ENCODE measurements at regions not wholly inside any gene's neighbourhood (a gene's known extent, or its start where the extent isn't known, plus 50 kb on each side); places are given as distances from the start of the nearest gene placed in this dataset.
"Not testable (repeated sequence)": the region's sequence is repeated elsewhere in the genome, so short reads cannot be mapped to it uniquely, and the experiment has no call there.

GRCh38 chr6:149140137-149140909 lies 177.2 kb upstream of the TAB2 start:
- Mint-ChIP-seq H3K4me3 (peak overlapping the region; percentile 75 to 80), H3K4me1 (peaks cover 45% of the 10 kb centered on the region), H3K27ac (peak overlapping the region; percentile 97), H3K9me3 (peaks cover 0 to 11% of the 10 kb centered on the region in 2 donors), H3K27me3 (no peaks in the 10 kb centered on the region)
- ATAC-seq (peak; percentile 97), DNase-seq (peak; percentile 72 to 93)

- Mint-ChIP-seq H3K27me3 (no peaks in the 10 kb centered on the region), H3K4me1 (peaks cover 45% of the 10 kb centered on the region), H3K4me3 (peak overlapping the region; percentile 75 to 80), H3K9me3 (peaks cover 2 to 15% of the 10 kb centered on the region in 2 donors), H3K27ac (peak overlapping the region; percentile 97)
- peak; percentile 75 for ATAC-seq
- DNase-seq, result peak in 1 of 2 donors; percentile 31
These were observed 176.6 kb upstream of the TAB2 start for GRCh38 chr6:149140910-149141290.

GRCh38 chr6:149142924-149143429 lies 174.5 kb upstream of the TAB2 start:
- H3K4me1 Mint-ChIP-seq, result peaks cover 60% of the 10 kb centered on the region
- H3K4me3 Mint-ChIP-seq, result no peak overlapping the region
- peaks cover 6 to 23% of the 10 kb centered on the region in 2 donors for H3K9me3 Mint-ChIP-seq
- H3K27ac Mint-ChIP-seq, result no peak overlapping the region
- no peaks in the 10 kb centered on the region for H3K27me3 Mint-ChIP-seq
- DNase-seq (no peak), ATAC-seq (no peak)

- peaks cover 20 to 35% of the 10 kb centered on the region in 2 donors for H3K9me3 Mint-ChIP-seq
- H3K27ac Mint-ChIP-seq, result peak overlapping the region in 1 of 2 donors; percentile 92
- ATAC-seq, H3K27me3 Mint-ChIP-seq, DNase-seq, H3K4me3 Mint-ChIP-seq: not testable (repeated sequence)
- H3K4me1 Mint-ChIP-seq, result peaks cover 66% of the 10 kb centered on the region
These were observed 171.7 kb upstream of the TAB2 start for GRCh38 chr6:149145800-149146199.

GRCh38 chr6:149147195-149147594 lies 170.3 kb upstream of the TAB2 start:
- peak overlapping the region in 1 of 2 donors; percentile 69 for H3K4me3 Mint-ChIP-seq

GRCh38 chr6:149147938-149148718 lies 169.4 kb upstream of the TAB2 start:
- H3K4me3 Mint-ChIP-seq, result peak overlapping the region; percentile 56 to 58
- ATAC-seq, result peak; percentile 87
- no peaks in the 10 kb centered on the region for H3K27me3 Mint-ChIP-seq
- H3K9me3 Mint-ChIP-seq, result peaks cover 27 to 41% of the 10 kb centered on the region in 2 donors
- H3K27ac Mint-ChIP-seq, result peak overlapping the region; percentile 10 to 73
- H3K4me1 Mint-ChIP-seq, result peaks cover 68% of the 10 kb centered on the region
- DNase-seq, result peak in 1 of 2 donors; percentile 36

More at GRCh38 chr6:149147195-149147594, 170.3 kb upstream of the TAB2 start:
- Mint-ChIP-seq H3K9me3 (peaks cover 27 to 41% of the 10 kb centered on the region in 2 donors), H3K27me3 (no peaks in the 10 kb centered on the region), H3K27ac (peak overlapping the region in 1 of 2 donors; percentile 88), H3K4me1 (peaks cover 62% of the 10 kb centered on the region)
- ATAC-seq (no peak), DNase-seq (no peak)

- Mint-ChIP-seq H3K4me1 (peaks cover 84% of the 10 kb centered on the region), H3K4me3 (no peak overlapping the region), H3K27me3 (no peaks in the 10 kb centered on the region)
These were observed 167.9 kb upstream of the TAB2 start for GRCh38 chr6:149149653-149150052.

GRCh38 chr6:149150301-149150700 lies 167.2 kb upstream of the TAB2 start:
- H3K4me1 Mint-ChIP-seq, result peaks cover 86% of the 10 kb centered on the region
- no peak overlapping the region for H3K27ac Mint-ChIP-seq
- H3K27me3 Mint-ChIP-seq, result no peaks in the 10 kb centered on the region
- peaks cover 36 to 38% of the 10 kb centered on the region in 2 donors for H3K9me3 Mint-ChIP-seq
- peak overlapping the region in 1 of 2 donors; percentile 55 for H3K4me3 Mint-ChIP-seq
- ATAC-seq (no peak), DNase-seq (no peak)

More at GRCh38 chr6:149149653-149150052, 167.9 kb upstream of the TAB2 start:
- Mint-ChIP-seq H3K9me3 (peaks cover 32 to 37% of the 10 kb centered on the region in 2 donors), H3K27ac (peak overlapping the region in 1 of 2 donors; percentile 73)
- no peak for ATAC-seq
- DNase-seq, result no peak

GRCh38 chr6:149150801-149151398 lies 166.6 kb upstream of the TAB2 start:
- no peak overlapping the region for H3K27ac Mint-ChIP-seq
- H3K4me1 Mint-ChIP-seq, result peaks cover 86% of the 10 kb centered on the region
- ATAC-seq (peak; percentile 90), DNase-seq (peak; percentile 37 to 70)
- peaks cover 38 to 39% of the 10 kb centered on the region in 2 donors for H3K9me3 Mint-ChIP-seq
- peak overlapping the region; percentile 11 to 55 for H3K4me3 Mint-ChIP-seq
- H3K27me3 Mint-ChIP-seq, result no peaks in the 10 kb centered on the region

GRCh38 chr6:149152521-149152920 lies 165.0 kb upstream of the TAB2 start:
- Mint-ChIP-seq H3K4me1 (peaks cover 69% of the 10 kb centered on the region), H3K27ac (no peak overlapping the region), H3K9me3 (peaks cover 29 to 36% of the 10 kb centered on the region in 2 donors), H3K27me3 (no peaks in the 10 kb centered on the region), H3K4me3 (no peak overlapping the region)
- ATAC-seq (no peak), DNase-seq (no peak)

GRCh38 chr6:149153100-149153499 lies 164.4 kb upstream of the TAB2 start:
- ATAC-seq (no peak), DNase-seq (no peak)
- Mint-ChIP-seq H3K4me3 (peak overlapping the region; percentile 66 to 69), H3K9me3 (peaks cover 29 to 36% of the 10 kb centered on the region in 2 donors), H3K27me3 (no peaks in the 10 kb centered on the region), H3K4me1 (peaks cover 64% of the 10 kb centered on the region), H3K27ac (peak overlapping the region; percentile 91 to 95)

GRCh38 chr6:149153693-149154092 lies 163.8 kb upstream of the TAB2 start:
- H3K4me1 Mint-ChIP-seq, result peaks cover 58% of the 10 kb centered on the region
- peak overlapping the region; percentile 91 to 95 for H3K27ac Mint-ChIP-seq
- peaks cover 29 to 36% of the 10 kb centered on the region in 2 donors for H3K9me3 Mint-ChIP-seq
- no peaks in the 10 kb centered on the region for H3K27me3 Mint-ChIP-seq
- peak overlapping the region; percentile 66 to 69 for H3K4me3 Mint-ChIP-seq
- ATAC-seq (no peak), DNase-seq (no peak)

GRCh38 chr6:149154261-149154821 lies 163.2 kb upstream of the TAB2 start:
- no peak for DNase-seq
- no peak for ATAC-seq
- H3K9me3 Mint-ChIP-seq, result peaks cover 23 to 30% of the 10 kb centered on the region in 2 donors
- peak overlapping the region in 1 of 2 donors; percentile 66 for H3K4me3 Mint-ChIP-seq
- no peaks in the 10 kb centered on the region for H3K27me3 Mint-ChIP-seq
- peak overlapping the region; percentile 69 to 95 for H3K27ac Mint-ChIP-seq
- H3K4me1 Mint-ChIP-seq, result peaks cover 54% of the 10 kb centered on the region

GRCh38 chr6:149157126-149157525 lies 160.4 kb upstream of the TAB2 start:
- Mint-ChIP-seq H3K27ac (no peak overlapping the region), H3K27me3 (no peaks in the 10 kb centered on the region), H3K4me3 (no peak overlapping the region), H3K9me3 (peaks cover 12 to 14% of the 10 kb centered on the region in 2 donors), H3K4me1 (peaks cover 32% of the 10 kb centered on the region)
- ATAC-seq, result no peak
- no peak for DNase-seq

- peaks cover 23% of the 10 kb centered on the region for H3K4me1 Mint-ChIP-seq
- ATAC-seq (no peak), DNase-seq (no peak)
- H3K27me3 Mint-ChIP-seq, result no peaks in the 10 kb centered on the region
- H3K9me3 Mint-ChIP-seq, result peaks cover 12 to 14% of the 10 kb centered on the region in 2 donors
- H3K4me3 Mint-ChIP-seq, result no peak overlapping the region
- no peak overlapping the region for H3K27ac Mint-ChIP-seq
These were observed 159.4 kb upstream of the TAB2 start for GRCh38 chr6:149158076-149158475.

All from stimulated activated naive CD8-positive, alpha-beta T cell treated with anti-CD3 and anti-CD28 coated beads, Interleukin-15, amount 100 ng/mL, for 72 hours (primary cell).